Uterus (tissue), 2 donors: ENCODE measurements at regions not wholly inside any gene's neighbourhood (a gene's known extent, or its start where the extent isn't known, plus 50 kb on each side); places are given as distances from the start of the nearest gene placed in this dataset.

ENCODE experiments used
- POLR2A ChIP-seq, 2 donors: fragments of 450-650 bp; IDR thresholded peaks; one replicate each; pipeline ENCODE4 v1.6.1; 2016; ENCODE audit warnings: antibody characterized with exemption in 2 of 2, mild to moderate bottlenecking in 1 of 2, moderate library complexity in 1 of 2
- TF ChIP-seq, protein P1 (sequence below), 4 experiments: fragments of 200-600 bp in 2 of 4; fragments of 450-650 bp in 2 of 4; sonication (generic) in 2 of 4; IDR thresholded peaks; one replicate each; pipeline ENCODE4 v1.5.1; 2016 to 2019; ENCODE audit warnings: antibody characterized with exemption in 4 of 4, mild to moderate bottlenecking in 2 of 4, moderate library complexity in 1 of 4

DNA sequence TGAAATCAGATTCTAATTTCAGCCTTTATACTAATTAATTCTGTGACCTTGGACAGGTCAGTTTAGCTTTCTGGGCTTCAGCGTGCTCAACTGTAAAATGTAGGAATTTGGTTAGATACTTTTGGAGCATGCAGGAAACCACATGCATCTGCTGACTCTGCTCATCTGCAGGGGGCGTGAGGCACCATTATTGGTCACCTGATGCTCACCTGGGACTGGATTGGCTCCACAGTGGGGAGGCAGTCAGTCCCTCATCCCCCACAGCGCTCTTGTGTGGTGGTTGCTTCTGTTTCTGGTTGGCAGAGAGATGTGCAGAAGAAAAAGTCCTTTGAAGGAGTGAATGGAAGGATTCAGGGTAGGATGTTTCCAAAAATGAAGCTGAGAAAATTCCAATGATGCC, 150.9 kb upstream of the MTPN start:
- TF ChIP-seq, protein P1, sequence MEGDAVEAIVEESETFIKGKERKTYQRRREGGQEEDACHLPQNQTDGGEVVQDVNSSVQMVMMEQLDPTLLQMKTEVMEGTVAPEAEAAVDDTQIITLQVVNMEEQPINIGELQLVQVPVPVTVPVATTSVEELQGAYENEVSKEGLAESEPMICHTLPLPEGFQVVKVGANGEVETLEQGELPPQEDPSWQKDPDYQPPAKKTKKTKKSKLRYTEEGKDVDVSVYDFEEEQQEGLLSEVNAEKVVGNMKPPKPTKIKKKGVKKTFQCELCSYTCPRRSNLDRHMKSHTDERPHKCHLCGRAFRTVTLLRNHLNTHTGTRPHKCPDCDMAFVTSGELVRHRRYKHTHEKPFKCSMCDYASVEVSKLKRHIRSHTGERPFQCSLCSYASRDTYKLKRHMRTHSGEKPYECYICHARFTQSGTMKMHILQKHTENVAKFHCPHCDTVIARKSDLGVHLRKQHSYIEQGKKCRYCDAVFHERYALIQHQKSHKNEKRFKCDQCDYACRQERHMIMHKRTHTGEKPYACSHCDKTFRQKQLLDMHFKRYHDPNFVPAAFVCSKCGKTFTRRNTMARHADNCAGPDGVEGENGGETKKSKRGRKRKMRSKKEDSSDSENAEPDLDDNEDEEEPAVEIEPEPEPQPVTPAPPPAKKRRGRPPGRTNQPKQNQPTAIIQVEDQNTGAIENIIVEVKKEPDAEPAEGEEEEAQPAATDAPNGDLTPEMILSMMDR (IDR thresholded peaks at IDR 0.05): no peak
- no peak for TF ChIP-seq POLR2A (IDR thresholded peaks at IDR 0.05)
